CD14-positive monocyte (primary cell): ENCODE measurements at regions not wholly inside any gene's neighbourhood (a gene's known extent, or its start where the extent isn't known, plus 50 kb on each side); places are given as distances from the start of the nearest gene placed in this dataset.

Source experiments
- DNase-seq, 3 donors: peaks; one replicate each; pipeline ENCODE4 v3.0.0-alpha.2; 2011 to 2022
- H2AFZ ChIP-seq: 2 replicates; pipeline ENCODE4 v1.6.0; 2012; ENCODE audit warnings: mild to moderate bottlenecking, low read depth, low read length, inconsistent platforms; ENCODE audit not compliant: insufficient read depth, poor library complexity, severe bottlenecking
- H3K27ac ChIP-seq, 2 donors: 1 replicate in 1 of 2; 2 replicates in 1 of 2; pipeline ENCODE4 v1.5.1; 2012 to 2013; ENCODE audit warnings: low read length in 2 of 2, control low read depth in 1 of 2, inconsistent platforms in 1 of 2, low read depth in 1 of 2, mild to moderate bottlenecking in 1 of 2
- H3K27me3 ChIP-seq, 2 donors: one replicate each; pipeline versions ENCODE4 v1.6.0 to v1.6.1; 2011 to 2013; ENCODE audit warnings: low read length in 2 of 2; ENCODE audit not compliant: control insufficient read depth in 2 of 2, insufficient read depth in 2 of 2
- H3K36me3 ChIP-seq, 2 donors: replicated peaks in 1 of 2; 1 replicate in 1 of 2; 2 replicates in 1 of 2; pipeline versions ENCODE4 v1.5.1 to v1.6.1; 2012 to 2013; ENCODE audit warnings: low read length in 2 of 2, control low read depth in 1 of 2, inconsistent platforms in 1 of 2, mild to moderate bottlenecking in 1 of 2; ENCODE audit not compliant: insufficient read depth in 2 of 2, control insufficient read depth in 1 of 2
- H3K4me1 ChIP-seq, 2 donors: 1 replicate in 1 of 2; 2 replicates in 1 of 2; pipeline versions ENCODE4 v1.5.1 to v1.6.1; 2012 to 2013; ENCODE audit warnings: low read length in 2 of 2, control low read depth in 1 of 2, inconsistent platforms in 1 of 2, mild to moderate bottlenecking in 1 of 2, moderate library complexity in 1 of 2; ENCODE audit not compliant: insufficient read depth in 2 of 2, control insufficient read depth in 1 of 2
- H3K4me2 ChIP-seq: replicated peaks from 2 replicates; pipeline ENCODE3; 2012; ENCODE audit warnings: low read length, moderate library complexity, mild to moderate bottlenecking; ENCODE audit not compliant: poor library complexity, severe bottlenecking; ENCODE audit errors: extremely low read depth
- H3K4me3 ChIP-seq, 3 experiments: fragments of 200-600 bp in 1 of 3; sonication (generic) in 1 of 3; replicated peaks in 1 of 3; 1 replicate in 2 of 3; 2 replicates in 1 of 3; pipeline ENCODE4 v1.5.1; 2011 to 2013; ENCODE audit warnings: low read length in 3 of 3, mild to moderate bottlenecking in 3 of 3, control low read depth in 2 of 3, low read depth in 2 of 3, inconsistent platforms in 1 of 3, moderate library complexity in 1 of 3
- H3K79me2 ChIP-seq: 2 replicates; pipeline ENCODE4 v1.6.0; 2012; ENCODE audit warnings: mild to moderate bottlenecking, control low read depth, inconsistent platforms, low read length, moderate library complexity; ENCODE audit not compliant: insufficient read depth
- H3K9ac ChIP-seq: 2 replicates; pipeline ENCODE4 v1.6.0; 2017; ENCODE audit warnings: low read length, mild to moderate bottlenecking; ENCODE audit not compliant: insufficient read depth, poor library complexity, severe bottlenecking
- H3K9me3 ChIP-seq, 2 donors: replicated peaks in 1 of 2; 1 replicate in 1 of 2; 2 replicates in 1 of 2; pipeline versions ENCODE4 v1.5.1 to v1.6.1; 2012 to 2013; ENCODE audit warnings: low read length in 2 of 2, control low read depth in 1 of 2; ENCODE audit not compliant: control insufficient read depth in 1 of 2, insufficient read depth in 1 of 2
- H4K20me1 ChIP-seq: 2 replicates; pipeline ENCODE4 v1.6.0; 2012; ENCODE audit warnings: mild to moderate bottlenecking, low read length, control low read depth, moderate library complexity; ENCODE audit not compliant: insufficient read depth
- H3K27ac Mint-ChIP-seq, 7 donors: one replicate each; pipeline ENCODE4 v1.8.0; 2020; ENCODE audit warnings: mild to moderate bottlenecking in 7 of 7, mixed read lengths in 7 of 7, moderate library complexity in 6 of 7, inconsistent platforms in 2 of 7
- H3K27me3 Mint-ChIP-seq, 3 donors: one replicate each; pipeline ENCODE4 v1.8.0; 2021 to 2022; ENCODE audit warnings: low read depth in 3 of 3, mild to moderate bottlenecking in 3 of 3, mixed read lengths in 3 of 3, moderate library complexity in 3 of 3, inconsistent platforms in 1 of 3
- H3K36me3 Mint-ChIP-seq, 2 donors: one replicate each; pipeline ENCODE4 v1.8.0; 2020; ENCODE audit warnings: mixed read lengths in 2 of 2, inconsistent platforms in 1 of 2, mild to moderate bottlenecking in 1 of 2
- H3K4me1 Mint-ChIP-seq: one replicate; pipeline ENCODE4 v1.8.0; 2020; ENCODE audit warnings: mild to moderate bottlenecking, mixed read lengths
- H3K4me3 Mint-ChIP-seq, 2 donors: one replicate each; pipeline ENCODE4 v1.8.0; 2020; ENCODE audit warnings: mild to moderate bottlenecking in 2 of 2, mixed read lengths in 2 of 2, moderate library complexity in 1 of 2
- H3K9me3 Mint-ChIP-seq, 7 donors: one replicate each; pipeline ENCODE4 v1.8.0; 2020 to 2022; ENCODE audit warnings: mixed read lengths in 7 of 7, mild to moderate bottlenecking in 6 of 7, moderate library complexity in 6 of 7, inconsistent platforms in 2 of 7
- WGBS: methylation state at CpG from one replicate; pipeline ENCODE4 v1.1.5; 2013; ENCODE audit warnings: missing lambda C conversion rate; ENCODE audit not compliant: insufficient coverage; 5-methylcytosine and 5-hydroxymethylcytosine counted together
- intact Hi-C, 2 donors: fragments of 100-400 bp; cut with micrococcal nuclease; formaldehyde crosslinking; loops; one replicate each; pipeline versions ENCODE4 v1.15.0 to v1.15.1; 2023
- TF ChIP-seq, protein P1 (sequence below): fragments of 200-600 bp; IDR thresholded peaks from one replicate; pipeline ENCODE4 v1.8.0; 2022; ENCODE audit warnings: antibody characterized with exemption, mild to moderate bottlenecking

DNA sequence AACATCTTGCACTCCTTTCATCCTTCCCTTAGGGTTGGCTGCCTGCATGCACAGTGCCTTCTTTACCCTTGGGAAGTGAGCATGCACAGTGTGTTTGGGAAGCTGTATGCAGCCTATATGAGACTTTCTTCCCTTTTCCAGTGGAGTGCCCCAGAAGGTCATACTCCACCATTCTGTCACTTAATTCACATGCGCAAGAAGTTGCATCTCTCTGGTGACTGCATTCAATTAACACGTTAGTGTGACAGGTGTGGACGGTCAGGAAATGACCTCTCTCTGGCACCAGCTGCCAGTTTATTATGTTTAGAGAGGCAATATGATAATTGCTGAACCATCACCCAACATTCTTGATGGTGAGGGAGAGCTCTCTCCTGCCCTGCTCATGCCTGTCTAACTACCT lies 770.0 kb downstream of the FLRT2 start:
- H3K4me2 ChIP-seq: no peak overlapping the region
- Mint-ChIP-seq H3K27me3 (peaks cover 0 to 1% (median 0%) of the 10 kb centered on the region in 3 donors), H3K4me3 (no peak overlapping the region), H3K9me3 (peaks cover 0 to 9% (median 3%) of the 10 kb centered on the region in 7 donors), H3K36me3 (no peaks in the 10 kb centered on the region), H3K4me1 (no peaks in the 10 kb centered on the region), H3K27ac (peak overlapping the region in 1 of 7 donors; percentile 12)
- H2AFZ ChIP-seq: no peak overlapping the region
- intact Hi-C loops: no loop called here
- H3K36me3 ChIP-seq: no peaks in the 10 kb centered on the region
- no peak overlapping the region for H3K4me3 ChIP-seq
- TF ChIP-seq, protein P1, sequence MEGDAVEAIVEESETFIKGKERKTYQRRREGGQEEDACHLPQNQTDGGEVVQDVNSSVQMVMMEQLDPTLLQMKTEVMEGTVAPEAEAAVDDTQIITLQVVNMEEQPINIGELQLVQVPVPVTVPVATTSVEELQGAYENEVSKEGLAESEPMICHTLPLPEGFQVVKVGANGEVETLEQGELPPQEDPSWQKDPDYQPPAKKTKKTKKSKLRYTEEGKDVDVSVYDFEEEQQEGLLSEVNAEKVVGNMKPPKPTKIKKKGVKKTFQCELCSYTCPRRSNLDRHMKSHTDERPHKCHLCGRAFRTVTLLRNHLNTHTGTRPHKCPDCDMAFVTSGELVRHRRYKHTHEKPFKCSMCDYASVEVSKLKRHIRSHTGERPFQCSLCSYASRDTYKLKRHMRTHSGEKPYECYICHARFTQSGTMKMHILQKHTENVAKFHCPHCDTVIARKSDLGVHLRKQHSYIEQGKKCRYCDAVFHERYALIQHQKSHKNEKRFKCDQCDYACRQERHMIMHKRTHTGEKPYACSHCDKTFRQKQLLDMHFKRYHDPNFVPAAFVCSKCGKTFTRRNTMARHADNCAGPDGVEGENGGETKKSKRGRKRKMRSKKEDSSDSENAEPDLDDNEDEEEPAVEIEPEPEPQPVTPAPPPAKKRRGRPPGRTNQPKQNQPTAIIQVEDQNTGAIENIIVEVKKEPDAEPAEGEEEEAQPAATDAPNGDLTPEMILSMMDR: no peak
- H3K27ac ChIP-seq: no peak overlapping the region
- no peaks in the 10 kb centered on the region for H3K27me3 ChIP-seq
- DNase-seq: no peak
- no peak overlapping the region for H3K9ac ChIP-seq
- no peaks in the 10 kb centered on the region for H3K4me1 ChIP-seq
- peaks cover 0 to 6% of the 10 kb centered on the region in 2 donors for H3K9me3 ChIP-seq
- no peaks in the 10 kb centered on the region for H4K20me1 ChIP-seq
- no CpG with 5 or more reads among the region's 3 CpGs for WGBS
- no peaks in the 10 kb centered on the region for H3K79me2 ChIP-seq

DNA sequence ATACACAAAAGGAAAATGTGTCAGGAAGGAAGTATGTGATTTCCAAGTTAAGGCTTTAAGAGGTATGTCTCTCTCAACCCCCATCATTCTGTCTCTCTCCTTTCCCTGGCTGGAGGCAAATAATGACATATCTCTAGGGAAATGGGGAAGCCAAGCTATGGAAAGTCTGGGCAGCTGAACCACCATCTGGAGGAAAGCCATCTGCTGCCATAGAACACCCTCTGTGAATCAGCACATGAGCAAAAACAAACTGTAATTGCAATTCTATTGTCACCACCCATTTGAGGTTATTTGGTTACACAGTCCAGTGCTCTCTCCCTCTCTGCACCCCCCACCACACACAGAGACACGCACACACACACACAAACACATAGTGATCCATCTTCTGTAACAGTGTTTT lies 766.2 kb downstream of the FLRT2 start:
- intact Hi-C loops: no loop called here
- Histone ChIP-seq H2AFZ (no peak overlapping the region), H3K4me1 (no peaks in the 10 kb centered on the region), H3K36me3 (no peaks in the 10 kb centered on the region), H3K79me2 (no peaks in the 10 kb centered on the region), H3K4me3 (no peak overlapping the region), H4K20me1 (no peaks in the 10 kb centered on the region), H3K4me2 (no peak overlapping the region), H3K9ac (no peak overlapping the region), H3K27ac (no peak overlapping the region), H3K9me3 (peaks cover 0 to 6% of the 10 kb centered on the region in 2 donors), H3K27me3 (no peaks in the 10 kb centered on the region)
- DNase-seq: no peak
- no peak overlapping the region for H3K27ac Mint-ChIP-seq
- no peak overlapping the region for H3K4me3 Mint-ChIP-seq
- H3K36me3 Mint-ChIP-seq: no peaks in the 10 kb centered on the region
- peaks cover 0 to 9% (median 3%) of the 10 kb centered on the region in 7 donors for H3K9me3 Mint-ChIP-seq
- H3K27me3 Mint-ChIP-seq: peaks cover 0 to 1% (median 0%) of the 10 kb centered on the region in 3 donors
- H3K4me1 Mint-ChIP-seq: no peaks in the 10 kb centered on the region
- TF ChIP-seq, protein P1: no peak
- WGBS: no CpG with 5 or more reads among the region's 1 CpG
